Ishikawa (cell line): ENCODE measurements at regions not wholly inside any gene's neighbourhood (a gene's known extent, or its start where the extent isn't known, plus 50 kb on each side); places are given as distances from the start of the nearest gene placed in this dataset.

Source experiments
- CEBPB ChIP-seq: IDR thresholded peaks from 2 replicates; pipeline ENCODE4 v1.6.1; 2012
- CREB1 ChIP-seq: IDR thresholded peaks from 2 replicates; pipeline ENCODE4 v1.6.1; 2012; ENCODE audit warnings: low read depth
- EGR1 ChIP-seq: IDR thresholded peaks from 2 replicates; pipeline ENCODE4 v1.6.1; 2012
- EP300 ChIP-seq: IDR thresholded peaks from 2 replicates; pipeline ENCODE4 v1.6.1; 2012; ENCODE audit warnings: borderline replicate concordance
- FOXM1 ChIP-seq: IDR thresholded peaks from 2 replicates; pipeline ENCODE4 v1.6.1; 2012; ENCODE audit warnings: low read depth, borderline replicate concordance
- NFIC ChIP-seq: IDR thresholded peaks from 2 replicates; pipeline ENCODE4 v1.6.1; 2012
- RAD21 ChIP-seq: IDR thresholded peaks from 2 replicates; pipeline ENCODE4 v1.6.1; 2012; ENCODE audit warnings: low read depth
- TAF1 ChIP-seq: IDR thresholded peaks from 2 replicates; pipeline ENCODE4 v1.6.1; 2012; ENCODE audit warnings: low read depth, mild to moderate bottlenecking
- TCF12 ChIP-seq: IDR thresholded peaks from 2 replicates; pipeline ENCODE4 v1.6.1; 2012; ENCODE audit warnings: low read depth
- TEAD4 ChIP-seq: IDR thresholded peaks from 2 replicates; pipeline ENCODE4 v1.6.1; 2012
- YY1 ChIP-seq: IDR thresholded peaks from 2 replicates; pipeline ENCODE4 v1.6.1; 2012; ENCODE audit warnings: low read depth
- ZBTB7A ChIP-seq: IDR thresholded peaks from 2 replicates; pipeline ENCODE4 v1.6.1; 2012; ENCODE audit warnings: low read depth
- TF ChIP-seq, protein P1 (sequence below): IDR thresholded peaks from 2 replicates; pipeline ENCODE4 v1.6.1; 2012
- TF ChIP-seq, protein P2 (sequence below): IDR thresholded peaks from 2 replicates; pipeline ENCODE4 v1.6.1; 2012
- TF ChIP-seq, protein P3 (sequence below): IDR thresholded peaks from 2 replicates; pipeline ENCODE4 v1.6.1; 2012; ENCODE audit warnings: low read depth, mild to moderate bottlenecking

DNA sequence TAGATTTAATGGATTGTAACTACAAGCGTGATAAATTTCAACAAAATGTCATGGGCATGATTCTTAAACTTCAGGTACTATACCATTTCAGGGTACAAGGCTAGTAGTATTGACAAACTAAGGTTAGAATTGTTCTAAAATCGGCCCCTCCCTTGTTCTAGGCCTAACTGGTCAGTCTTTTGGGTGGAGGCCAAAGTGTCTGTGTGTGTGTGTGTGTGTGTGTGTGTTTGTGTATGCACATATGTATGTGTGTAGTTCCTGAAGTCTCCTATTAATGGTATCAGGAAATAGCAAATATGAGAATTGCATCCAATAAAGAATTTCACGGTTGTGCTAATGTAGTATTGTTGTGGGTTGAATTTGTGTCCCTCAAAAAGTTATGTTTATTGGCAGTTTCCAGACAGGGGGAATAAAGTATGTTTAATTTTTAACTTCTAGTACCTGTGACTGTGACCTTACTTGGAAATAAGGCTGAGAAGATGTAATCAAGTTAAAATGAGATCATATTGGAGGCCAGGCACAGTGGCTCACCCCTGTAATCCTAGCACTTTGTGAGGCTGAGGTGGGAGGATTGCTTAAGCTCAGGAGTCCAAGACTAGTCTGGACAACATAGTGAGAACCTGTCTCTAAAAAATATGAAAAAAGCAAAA lies 119.2 kb downstream of the KLF5 start:
- TF ChIP-seq TCF12 (no peak), EGR1 (no peak), EP300 (no peak), ZBTB7A (no peak), TEAD4 (no peak), RAD21 (no peak), YY1 (no peak), TAF1 (no peak)
- TF ChIP-seq, protein P1, sequence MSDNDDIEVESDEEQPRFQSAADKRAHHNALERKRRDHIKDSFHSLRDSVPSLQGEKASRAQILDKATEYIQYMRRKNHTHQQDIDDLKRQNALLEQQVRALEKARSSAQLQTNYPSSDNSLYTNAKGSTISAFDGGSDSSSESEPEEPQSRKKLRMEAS: no peak
- TF ChIP-seq, protein P2, sequence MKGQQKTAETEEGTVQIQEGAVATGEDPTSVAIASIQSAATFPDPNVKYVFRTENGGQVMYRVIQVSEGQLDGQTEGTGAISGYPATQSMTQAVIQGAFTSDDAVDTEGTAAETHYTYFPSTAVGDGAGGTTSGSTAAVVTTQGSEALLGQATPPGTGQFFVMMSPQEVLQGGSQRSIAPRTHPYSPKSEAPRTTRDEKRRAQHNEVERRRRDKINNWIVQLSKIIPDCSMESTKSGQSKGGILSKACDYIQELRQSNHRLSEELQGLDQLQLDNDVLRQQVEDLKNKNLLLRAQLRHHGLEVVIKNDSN: no peak
- TF ChIP-seq, protein P3, sequence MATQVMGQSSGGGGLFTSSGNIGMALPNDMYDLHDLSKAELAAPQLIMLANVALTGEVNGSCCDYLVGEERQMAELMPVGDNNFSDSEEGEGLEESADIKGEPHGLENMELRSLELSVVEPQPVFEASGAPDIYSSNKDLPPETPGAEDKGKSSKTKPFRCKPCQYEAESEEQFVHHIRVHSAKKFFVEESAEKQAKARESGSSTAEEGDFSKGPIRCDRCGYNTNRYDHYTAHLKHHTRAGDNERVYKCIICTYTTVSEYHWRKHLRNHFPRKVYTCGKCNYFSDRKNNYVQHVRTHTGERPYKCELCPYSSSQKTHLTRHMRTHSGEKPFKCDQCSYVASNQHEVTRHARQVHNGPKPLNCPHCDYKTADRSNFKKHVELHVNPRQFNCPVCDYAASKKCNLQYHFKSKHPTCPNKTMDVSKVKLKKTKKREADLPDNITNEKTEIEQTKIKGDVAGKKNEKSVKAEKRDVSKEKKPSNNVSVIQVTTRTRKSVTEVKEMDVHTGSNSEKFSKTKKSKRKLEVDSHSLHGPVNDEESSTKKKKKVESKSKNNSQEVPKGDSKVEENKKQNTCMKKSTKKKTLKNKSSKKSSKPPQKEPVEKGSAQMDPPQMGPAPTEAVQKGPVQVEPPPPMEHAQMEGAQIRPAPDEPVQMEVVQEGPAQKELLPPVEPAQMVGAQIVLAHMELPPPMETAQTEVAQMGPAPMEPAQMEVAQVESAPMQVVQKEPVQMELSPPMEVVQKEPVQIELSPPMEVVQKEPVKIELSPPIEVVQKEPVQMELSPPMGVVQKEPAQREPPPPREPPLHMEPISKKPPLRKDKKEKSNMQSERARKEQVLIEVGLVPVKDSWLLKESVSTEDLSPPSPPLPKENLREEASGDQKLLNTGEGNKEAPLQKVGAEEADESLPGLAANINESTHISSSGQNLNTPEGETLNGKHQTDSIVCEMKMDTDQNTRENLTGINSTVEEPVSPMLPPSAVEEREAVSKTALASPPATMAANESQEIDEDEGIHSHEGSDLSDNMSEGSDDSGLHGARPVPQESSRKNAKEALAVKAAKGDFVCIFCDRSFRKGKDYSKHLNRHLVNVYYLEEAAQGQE: no peak

DNA sequence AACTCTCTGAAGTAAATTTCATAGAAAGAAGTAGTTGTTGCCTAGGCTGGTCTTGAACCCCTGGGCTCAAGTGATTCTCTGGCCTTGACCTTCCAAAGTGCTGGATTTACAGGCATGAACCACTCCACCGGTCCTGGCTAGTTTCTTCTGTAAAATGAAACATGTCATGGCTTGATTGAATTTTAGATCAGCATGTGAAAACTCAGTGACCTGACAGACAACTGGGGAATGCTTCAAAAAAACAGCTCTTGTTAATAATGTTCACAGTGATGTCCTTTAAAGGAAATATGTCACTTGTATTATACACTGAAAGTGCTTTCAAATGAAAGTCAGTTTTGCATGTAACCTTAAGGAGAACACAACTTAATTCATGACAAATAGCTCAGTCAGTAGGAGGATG lies 118.2 kb downstream of the KLF5 start:
- TF ChIP-seq RAD21: no peak
- TF ChIP-seq, protein P2: no peak
- TF ChIP-seq, protein P3: no peak
- no peak for TF ChIP-seq NFIC
- TF ChIP-seq TCF12: no peak
- TF ChIP-seq TAF1: no peak
- no peak for TF ChIP-seq CEBPB
- no peak for TF ChIP-seq EP300
- TF ChIP-seq EGR1: no peak
- TF ChIP-seq ZBTB7A: no peak
- TF ChIP-seq TEAD4: no peak
- TF ChIP-seq, protein P1: no peak
- TF ChIP-seq CREB1: no peak
- no peak for TF ChIP-seq FOXM1
- TF ChIP-seq YY1: no peak

DNA sequence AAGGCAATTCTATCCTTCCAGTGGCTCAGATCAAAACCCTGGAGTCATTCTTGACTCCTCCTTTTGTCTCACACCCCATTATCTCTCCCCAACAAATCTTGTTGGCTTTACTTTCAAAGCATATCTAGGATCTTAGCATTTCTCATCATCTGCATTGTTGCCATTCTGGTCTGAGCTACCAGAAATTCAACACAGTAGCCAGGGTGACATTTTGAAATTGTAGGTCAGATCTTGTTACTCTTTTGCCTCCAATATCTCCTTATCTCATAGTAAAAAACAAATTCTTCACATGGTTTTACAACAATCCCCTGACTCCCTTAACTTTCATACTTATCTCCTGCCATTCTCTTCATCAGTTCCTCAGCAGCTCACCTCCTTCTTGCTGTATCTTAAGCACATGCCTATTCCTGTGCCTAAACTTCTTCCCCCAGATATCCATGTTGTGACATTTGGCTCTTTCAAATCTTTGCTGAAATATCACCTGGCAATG lies 115.8 kb downstream of the KLF5 start:
- no peak for TF ChIP-seq RAD21
- no peak for TF ChIP-seq EGR1
- no peak for TF ChIP-seq ZBTB7A
- TF ChIP-seq YY1: no peak
- no peak for TF ChIP-seq TEAD4
- TF ChIP-seq, protein P1: no peak
- no peak for TF ChIP-seq TCF12
- TF ChIP-seq FOXM1: no peak
- TF ChIP-seq TAF1: no peak

DNA sequence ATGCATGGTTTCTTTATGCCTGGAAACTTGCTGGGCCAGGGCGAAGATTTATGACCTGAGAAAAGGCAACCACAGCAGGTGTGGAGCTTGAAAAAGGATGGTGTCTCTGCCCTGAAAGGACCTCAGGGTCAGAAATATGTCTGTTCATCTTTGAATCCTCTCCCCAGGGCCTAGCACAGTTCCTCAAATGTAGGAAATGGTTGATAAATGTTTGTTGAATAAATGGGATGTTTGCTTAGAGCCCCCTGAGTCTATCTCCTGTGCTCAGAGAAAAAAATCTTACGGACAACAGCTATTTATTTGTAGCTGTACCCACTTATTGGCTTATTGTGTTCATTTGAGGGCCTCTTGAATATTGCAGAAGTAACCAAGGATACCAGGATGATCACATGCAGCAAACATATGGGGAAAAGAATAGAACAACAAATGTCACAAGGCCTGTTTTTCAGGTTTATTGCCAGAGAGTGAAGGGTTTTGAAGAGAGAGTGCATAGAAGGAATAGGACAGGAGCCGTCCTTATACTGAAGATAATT lies 114.5 kb downstream of the KLF5 start:
- no peak for TF ChIP-seq RAD21
- no peak for TF ChIP-seq TEAD4
- TF ChIP-seq ZBTB7A: no peak
- no peak for TF ChIP-seq YY1

DNA sequence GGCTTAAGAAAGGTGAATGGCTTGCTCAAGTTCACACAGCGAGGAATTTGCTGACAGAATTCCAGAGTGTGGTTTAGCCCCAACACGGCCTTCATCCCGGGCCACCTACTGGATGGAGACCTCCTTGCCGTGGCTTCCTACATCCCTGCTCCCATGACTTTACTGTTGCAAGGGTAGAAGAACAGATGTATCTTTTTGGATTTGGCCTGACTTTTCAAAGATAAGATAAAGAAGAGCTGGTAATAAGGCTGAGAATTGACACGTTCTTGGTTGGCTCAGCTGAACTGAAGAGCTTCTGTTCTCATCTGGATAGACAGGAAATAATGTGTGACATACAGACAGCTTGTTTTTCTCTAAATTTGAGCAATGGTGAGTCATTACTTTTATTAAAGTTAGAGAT lies 113.1 kb downstream of the KLF5 start:
- TF ChIP-seq, protein P2: no peak
- TF ChIP-seq RAD21 (no peak), YY1 (no peak), NFIC (no peak)
- TF ChIP-seq, protein P1: no peak
